T1000 (cell line): ENCODE measurements at regions not wholly inside any gene's neighbourhood (a gene's known extent, or its start where the extent isn't known, plus 50 kb on each side); places are given as distances from the start of the nearest gene placed in this dataset.

Source experiments
- DNase-seq: peaks from one replicate; lab custom pipeline; 2025; ENCODE audit warnings: mixed read lengths; lab: John Stamatoyannopoulos, UW

DNA sequence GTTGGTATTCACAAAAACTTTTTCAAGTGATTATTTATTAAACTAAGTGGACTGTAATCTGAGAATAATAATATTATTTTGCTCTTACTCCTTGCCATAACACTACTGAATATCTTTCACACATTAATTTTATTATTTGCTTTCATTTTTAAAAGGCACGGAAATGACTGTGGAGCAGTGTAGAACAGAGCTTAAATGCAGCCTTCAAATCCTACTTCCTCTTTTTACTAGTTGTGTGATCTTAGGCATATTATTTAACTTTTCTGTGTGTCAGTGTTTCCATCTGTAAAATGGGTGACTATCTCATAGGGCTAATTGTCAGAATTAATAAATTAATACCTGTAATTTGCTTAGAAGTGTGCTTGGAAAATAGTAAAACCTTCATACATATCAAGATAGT is 55.5 kb upstream of the SLC8A1 start:
- DNase-seq: no peak

DNA sequence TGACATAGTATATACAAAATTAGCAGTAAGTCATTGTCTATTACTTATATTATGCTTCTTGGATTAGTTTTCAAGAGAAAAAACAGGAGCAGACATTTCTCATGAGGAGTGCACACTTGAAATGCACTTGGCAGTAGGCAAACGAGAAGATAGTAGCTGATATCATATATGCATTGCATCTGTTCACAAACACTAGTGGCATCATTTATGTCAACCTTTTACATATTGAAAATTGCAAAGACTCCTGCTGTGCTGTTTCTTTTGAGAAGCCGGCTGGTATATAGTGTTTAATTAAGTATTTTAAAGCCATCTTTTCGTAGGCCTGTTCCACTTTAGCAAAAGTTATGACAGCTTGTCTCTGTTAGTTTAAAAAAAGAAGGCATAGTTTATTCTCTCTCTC is 58.4 kb upstream of the SLC8A1 start:
- no peak for DNase-seq

DNA sequence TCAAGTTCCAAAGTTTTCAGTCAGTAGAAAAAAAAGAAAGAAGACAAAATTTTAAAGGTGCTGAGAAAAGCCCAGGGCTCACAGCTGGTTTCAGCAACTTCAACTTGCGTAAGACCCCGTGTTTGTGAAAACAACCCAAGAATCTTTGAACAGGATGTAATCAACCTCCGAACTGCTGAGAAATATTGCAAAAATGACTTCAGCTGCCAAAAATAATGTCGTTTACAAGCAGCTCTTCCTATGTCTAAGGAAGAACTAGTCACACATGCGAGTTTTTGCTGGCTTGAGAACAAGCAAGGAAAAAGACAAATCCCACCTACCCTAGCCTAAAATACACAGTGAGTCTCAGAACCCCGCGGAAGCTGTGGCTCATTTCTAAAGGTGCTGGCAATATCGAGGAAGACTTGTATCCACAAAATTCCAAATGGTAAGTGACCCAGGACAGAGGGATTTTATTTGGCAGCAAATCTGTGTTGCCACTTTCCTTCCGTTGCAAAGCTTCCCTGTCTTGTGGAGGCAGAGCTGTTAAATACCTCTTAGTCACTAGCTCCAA is 59.8 kb upstream of the SLC8A1 start:
- DNase-seq: no peak

DNA sequence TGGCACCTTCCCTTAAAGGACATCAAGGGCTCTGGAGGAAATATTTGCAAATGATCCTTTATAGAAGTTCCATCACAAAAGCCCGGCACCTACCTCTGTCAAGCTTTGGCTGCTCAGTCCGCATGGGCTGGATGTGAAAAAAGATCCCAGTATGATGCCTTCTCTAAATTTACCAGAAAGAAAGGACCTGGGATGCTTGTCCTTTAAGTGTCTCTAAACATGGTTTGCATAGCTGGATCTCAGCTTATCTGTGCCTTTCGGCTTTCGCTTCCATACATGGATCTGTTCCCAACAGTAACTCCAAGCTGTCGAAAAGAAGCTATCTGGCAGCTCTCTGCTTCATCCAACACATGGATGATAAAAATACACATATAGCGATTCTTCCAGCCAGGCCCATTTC is 60.4 kb upstream of the SLC8A1 start:
- no peak for DNase-seq

DNA sequence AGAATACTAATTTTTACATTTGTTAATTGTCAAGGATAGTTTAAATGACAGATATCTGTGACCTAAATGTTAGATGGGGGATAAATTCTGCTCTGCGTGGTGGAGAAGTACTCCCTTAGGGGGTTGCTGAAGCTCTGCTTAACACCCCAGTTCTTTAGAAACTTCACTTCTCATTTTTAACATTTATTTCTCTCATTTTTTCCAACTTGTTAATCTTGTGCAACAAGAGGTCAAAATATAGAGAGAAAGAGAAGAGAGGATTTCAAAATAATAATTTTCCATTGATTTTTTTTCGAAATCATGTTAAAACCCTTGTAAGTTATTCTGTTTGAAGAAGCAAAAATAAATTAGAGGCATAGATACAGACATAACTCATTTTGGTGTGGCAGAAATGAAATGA is 61.3 kb upstream of the SLC8A1 start:
- no peak for DNase-seq

DNA sequence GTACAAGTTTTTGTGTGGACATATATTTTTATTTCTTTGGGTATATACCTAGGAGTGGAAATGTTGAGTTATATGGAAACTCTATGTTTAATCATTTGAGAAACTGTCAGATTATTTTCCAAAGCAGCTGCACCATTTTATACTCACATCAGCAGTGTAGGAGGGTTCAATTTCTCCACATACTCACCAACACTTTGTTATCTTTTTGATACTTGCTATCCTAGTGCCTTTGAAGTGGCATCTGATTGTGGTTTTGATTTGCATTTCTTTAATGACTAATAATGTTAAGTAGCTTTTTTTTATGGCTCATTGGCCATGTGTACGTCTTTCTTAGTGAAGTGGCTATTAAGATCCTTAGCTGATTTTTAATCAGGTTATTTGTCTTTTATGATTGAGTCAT is 64.7 kb upstream of the SLC8A1 start:
- no peak for DNase-seq

DNA sequence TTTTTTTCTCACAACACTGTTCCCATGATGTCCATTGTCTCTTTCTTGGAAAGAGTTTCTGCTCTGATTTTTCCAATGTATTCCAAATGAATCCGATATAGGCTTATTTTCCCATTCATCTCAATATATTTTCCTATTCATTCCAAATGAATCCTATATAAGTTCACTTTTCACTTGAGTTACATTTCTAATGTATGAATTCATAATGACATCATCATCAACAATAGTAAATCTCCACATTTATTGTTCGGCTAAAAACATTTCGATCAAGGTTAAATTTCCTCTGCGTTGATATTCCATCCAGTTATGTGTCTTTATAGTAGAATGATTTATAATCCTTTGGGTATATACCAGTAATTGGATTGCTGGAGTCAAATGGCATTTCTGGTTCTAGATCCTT is 76.7 kb upstream of the SLC8A1 start:
- DNase-seq: no peak

DNA sequence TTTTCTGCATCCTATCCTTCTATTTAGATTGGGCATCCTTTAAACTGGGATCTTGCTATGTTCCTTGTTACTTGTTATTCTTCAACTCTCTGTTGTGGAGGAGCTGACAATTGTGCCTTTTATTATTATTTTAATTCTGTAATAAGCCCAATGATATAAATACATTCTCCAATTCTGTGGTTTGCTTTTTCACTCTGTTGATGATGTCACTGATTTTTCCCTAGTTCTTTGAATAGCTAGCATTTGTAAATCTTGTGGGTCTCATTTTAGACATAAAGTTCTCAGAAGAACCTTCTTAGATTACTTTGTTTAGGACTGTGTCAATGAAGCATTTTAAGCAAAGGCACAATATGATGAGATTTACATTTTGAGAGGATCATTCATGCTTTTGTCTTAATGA is 79.5 kb upstream of the SLC8A1 start:
- no peak for DNase-seq

DNA sequence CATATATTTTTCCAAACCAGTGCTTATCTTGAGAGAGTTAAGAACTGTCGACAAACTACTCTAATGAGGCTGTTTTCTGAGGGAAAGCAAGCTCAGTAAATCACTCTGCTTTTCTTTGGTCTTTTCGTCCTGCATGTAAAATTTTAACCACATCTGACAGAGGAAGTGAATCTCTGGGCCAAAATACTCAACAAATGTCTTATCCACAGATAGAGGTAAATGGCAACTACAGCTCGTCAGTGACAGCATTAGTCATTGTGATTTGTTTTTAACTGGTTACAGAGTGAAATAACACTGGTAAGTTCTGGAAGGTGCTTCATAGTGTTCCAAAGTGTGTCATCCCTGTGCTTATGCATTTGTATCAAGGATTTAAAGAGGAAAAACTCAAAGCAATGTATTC is 82.6 kb upstream of the SLC8A1 start:
- no peak for DNase-seq

DNA sequence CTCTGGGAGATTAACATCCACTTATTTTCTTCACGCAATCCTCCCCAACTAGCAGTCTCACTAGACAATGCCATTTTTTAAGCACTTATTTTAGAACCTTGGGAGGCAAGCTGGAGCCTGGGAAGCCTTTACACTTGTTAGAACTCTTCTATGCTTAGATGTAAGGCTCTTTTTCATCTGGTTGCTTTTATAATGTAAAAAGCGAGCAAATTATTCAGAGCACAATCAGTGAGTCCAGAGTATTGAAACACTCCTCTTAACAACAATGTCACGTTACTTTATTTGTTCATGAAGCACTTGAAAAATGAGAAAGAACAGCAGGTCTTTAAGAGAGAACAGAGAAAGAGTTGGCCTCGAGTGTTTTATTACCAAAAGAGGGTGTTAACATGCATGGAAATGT is 84.1 kb upstream of the SLC8A1 start:
- DNase-seq: no peak

DNA sequence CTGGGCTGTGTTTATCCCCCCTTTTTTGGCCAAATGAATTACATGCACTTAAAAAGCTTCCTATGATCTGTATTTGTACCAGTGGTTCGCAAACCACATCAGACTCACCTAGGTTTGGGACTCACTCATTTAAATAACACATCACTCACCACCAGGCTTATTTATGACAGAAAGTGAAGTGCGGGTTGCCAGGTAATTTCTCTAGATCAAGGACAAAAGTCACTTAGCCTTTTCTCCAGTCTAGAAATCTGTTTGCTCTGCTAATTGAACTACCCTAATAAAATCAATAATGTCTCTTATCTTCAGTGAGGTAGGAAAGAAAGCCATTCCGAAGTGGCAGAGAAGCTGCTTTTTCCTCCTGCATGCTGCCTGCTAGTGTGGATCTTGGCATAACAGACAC is 88.1 kb upstream of the SLC8A1 start:
- DNase-seq: no peak

DNA sequence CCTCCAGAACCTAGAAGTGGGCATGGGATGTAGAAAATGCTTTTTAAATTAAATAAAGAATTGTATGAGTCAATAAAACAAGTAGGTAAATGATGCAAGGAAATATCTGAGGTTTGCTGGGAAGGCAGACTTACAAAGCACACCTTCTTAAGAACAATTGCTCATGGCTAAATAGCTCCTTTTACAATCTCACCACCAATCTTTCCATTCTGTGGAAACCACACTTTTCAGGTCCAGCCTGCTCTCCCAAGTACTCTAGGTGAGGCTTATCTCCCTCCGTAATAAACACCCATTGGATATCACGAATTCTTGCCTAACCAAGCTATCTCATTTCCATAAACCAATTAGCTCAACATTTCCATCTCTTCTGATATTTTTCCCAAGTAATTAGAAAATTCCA is 91.5 kb upstream of the SLC8A1 start:
- DNase-seq: no peak

DNA sequence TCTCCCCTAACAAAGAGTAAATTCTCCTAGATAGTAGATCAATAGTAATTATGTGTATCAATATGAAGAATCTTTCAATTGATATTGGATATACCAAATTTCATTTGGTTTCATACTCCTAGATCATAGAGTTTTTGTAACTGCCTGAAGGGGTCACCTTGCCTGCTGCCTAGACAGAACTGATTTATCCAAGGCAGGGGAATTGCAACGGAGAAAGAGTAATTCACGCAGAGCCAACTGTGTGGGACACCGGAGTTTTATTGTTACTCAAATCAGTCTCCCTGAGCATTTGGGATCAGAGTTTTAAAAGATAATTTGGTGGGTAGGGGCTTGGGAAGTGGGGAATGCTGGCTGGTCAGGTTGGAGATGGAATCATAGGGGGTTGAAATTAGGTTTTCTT is 92.2 kb upstream of the SLC8A1 start:
- DNase-seq: no peak

DNA sequence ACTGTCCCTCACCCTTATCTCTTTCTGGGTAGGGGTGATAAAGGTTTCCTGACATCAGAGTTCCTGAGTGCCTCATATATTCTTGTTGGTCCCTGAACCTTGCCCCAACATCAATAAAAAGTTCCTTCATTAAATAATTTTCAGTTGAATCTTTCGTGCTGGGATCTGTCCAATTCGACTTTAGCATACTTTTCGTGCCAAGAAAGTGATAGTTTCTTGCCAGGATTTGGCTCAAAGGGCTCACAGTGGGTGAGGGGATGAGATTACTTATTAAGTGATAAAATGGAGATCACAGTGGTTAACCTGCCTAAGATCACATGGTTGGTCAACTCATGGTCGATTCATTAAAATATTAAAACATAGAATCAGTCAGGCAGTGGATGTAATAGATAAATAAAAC is 93.8 kb upstream of the SLC8A1 start:
- no peak for DNase-seq

DNA sequence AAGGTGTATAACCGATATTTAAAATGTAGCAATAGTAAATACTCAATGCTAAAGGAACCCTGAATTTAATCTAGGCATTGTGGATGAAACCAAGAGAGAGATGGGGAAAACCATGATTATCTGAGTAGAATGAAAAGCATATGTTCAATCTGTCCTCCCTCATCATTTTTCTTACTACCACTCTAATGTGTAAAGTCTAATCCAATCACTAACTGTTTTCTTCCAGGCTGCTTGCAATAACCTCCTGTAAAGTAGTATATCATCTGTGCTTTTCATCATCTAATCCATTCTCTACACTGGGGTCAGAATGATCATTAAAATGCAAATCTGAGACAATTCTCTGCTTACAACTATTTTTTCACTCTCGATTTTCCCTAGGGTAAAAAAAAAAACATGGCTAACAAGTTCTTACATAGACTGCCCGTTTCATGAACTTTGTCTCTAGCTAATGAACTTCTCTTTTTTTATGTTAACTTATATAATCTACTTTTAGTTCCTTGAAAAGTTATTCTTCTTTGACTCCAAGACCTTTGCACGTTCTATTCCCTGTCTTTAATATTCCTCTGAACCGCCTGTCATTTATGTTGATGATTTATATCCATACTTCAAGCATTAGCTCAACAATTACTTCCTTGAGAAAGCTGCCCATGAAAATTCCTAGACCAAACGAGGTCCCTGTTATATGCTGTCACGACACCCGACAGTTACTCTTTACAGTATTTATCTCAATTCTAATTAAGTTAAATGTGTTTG is 94.7 kb upstream of the SLC8A1 start:
- DNase-seq: no peak

DNA sequence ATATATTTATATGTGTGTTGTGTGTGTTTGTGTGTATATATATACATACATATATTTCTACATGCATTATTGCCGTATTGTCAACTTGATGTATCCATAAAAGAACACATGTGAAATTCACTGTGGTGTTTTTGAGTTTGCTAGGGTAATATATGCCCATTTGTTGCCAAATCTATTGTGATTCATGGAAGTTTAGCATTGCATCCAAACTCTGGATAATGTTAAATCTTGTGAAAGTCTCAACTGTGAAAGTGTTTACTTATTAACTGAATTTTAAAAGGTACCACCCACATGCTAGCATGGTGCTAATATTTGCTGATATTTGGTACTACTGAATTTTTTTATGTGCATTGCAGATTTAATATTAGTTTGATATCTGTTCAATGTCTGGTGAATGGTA is 96.6 kb upstream of the SLC8A1 start:
- DNase-seq: no peak

DNA sequence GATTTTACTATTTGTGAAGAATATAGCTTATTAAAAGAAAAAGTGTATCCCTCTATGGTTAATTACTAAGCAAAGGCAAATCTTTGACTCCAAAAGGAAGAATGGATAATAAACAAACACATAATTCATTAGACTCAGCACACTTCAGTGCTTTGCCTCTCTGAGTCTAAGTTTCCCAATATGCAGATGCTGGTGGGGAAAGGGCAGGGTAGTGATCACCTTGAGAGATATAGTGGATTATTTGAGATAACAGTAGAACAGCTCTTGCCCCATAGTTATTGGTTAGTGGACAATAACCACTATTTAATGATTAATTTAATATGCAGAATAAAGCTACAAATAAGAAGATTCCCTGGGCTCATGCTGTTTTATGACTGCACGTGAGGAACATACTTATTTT is 98.2 kb upstream of the SLC8A1 start:
- DNase-seq: no peak

DNA sequence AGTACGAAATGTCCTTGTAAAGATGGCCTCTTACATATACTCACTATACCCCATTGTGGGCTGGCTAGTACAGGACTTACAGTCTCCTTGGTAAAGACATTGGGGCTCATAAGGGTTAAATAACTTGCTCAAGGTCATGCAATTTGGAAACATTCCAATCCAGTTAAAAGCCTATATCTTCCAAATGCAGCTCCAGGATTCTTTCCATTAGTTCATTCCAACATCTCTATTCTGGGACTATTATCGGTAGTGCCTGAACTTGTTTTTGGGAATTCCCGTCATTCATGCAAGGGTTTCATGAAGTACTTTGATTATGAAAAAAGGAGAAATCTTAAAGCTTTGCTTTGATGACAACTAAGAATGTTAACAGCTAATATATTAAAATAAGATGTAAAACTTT is 99.2 kb upstream of the SLC8A1 start:
- DNase-seq: no peak

DNA sequence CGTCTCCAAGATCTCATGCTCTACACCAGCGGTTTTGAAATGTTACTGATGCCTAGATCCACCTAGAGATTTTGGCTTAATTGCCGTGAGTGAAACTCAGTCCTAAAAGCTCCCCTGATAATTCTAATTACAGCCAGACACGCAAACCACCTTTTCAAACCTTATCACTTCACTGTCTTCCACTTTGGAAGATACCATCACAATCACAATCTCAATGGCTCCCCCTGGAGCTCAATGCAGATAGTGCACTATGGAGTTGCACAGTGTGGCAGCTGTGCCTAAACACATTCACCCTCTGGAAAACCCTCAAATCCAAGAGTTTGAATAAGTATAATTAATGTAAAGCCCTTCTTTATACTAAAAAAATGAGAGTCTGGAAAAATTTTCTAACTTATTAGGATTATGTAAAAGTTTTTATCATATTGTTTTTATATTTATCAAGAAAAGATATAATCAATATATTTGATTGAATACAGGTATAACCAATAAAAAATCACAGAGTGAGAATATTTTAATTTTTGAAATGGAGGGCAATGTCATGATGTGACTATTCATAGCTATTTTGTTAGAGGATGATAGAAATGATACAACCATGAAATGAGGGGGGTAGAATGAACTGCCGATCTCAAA is 102.9 kb upstream of the SLC8A1 start:
- peak; percentile 3 for DNase-seq

DNA sequence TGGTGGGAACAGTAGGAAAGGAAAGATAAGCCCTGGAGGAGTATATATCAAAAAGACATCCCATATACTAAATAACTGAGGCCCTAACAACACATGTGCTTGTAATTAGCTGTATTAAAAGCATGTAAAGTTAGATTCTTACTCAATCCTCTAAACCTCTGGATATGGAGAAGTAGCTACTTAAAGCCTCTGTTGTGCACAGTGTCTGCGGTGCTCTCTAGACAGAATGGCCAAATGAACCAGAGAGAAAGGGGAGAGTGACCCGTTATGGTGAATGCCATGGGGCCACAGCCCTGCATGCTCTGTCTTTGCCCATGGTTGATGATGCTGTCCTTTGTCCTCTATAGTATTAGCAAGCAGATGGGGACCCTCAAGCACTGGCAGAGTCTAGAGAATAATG is 104.4 kb upstream of the SLC8A1 start:
- no peak for DNase-seq

DNA sequence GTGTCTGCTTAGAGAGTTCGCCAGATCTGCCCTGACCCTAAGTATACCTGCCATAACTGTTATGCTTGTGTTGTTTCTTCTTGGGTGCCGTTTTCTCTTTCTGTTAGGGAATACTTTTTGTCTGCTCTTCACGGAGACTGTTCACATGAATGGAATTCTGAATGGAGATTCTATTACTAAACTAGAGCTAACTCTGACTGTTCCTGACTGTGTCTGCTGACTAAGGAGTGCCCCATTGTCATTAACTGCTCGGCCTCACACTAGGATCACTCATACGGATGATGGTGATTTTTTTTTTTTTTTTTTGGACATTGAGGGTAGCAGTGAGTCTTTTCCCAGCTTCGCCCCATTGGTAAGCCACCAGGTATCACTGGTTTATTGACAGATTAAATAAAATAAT is 104.8 kb upstream of the SLC8A1 start:
- DNase-seq: no peak

DNA sequence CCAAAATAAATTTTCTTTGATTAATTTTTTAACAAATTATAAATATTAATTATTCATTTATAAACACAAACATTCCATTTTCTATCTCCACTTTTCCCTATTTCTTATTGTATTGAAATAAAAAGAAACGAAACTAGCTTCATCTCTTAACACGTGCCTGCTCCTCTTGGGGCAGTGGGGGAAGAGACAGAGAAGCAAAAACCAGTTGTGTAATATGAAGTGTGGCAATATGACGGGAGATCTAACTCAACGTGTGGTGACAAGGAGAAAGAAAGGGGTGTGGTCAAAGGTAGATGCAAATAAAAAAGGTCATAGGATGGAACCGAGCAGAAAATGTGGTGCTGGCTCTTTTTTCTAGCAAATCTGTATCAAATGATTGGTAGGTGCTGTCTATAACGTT is 106.9 kb upstream of the SLC8A1 start:
- no peak for DNase-seq

DNA sequence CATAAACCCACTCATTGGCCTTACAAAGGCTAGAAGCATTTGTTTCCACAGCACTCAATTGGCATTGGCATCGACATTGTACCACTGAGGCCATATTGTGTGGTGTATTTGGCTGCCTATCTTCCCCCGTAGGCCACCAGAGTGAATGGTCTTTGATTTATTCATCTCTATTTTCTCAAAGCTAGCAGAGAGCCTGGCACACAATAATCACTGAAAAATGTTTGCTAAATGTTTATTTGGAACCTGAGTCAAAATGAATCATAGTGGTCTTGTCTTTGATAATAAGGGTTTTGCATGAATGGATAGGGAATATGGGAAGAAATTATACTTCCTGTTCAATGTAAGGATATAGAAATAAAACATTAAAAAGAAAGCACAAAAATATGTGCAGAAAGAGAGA is 107.3 kb upstream of the SLC8A1 start:
- DNase-seq: no peak

DNA sequence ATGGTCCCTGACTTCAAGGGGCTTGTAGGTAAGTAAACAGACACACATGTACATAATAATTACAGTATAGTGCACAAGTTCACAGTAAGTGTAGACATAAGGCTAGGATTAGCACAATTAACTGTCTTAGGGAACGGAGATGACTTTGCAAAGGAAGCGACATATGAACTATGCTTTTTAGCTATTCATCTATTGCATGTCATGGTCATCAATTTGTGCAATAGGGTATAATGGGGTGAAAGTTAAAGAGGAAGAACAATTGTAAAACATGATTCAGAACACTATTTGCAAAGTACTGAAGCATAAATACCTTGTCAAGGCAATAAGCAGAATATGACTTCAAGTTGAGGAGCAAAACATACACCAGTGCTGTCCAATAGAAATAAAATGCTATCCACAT is 112.3 kb upstream of the SLC8A1 start:
- DNase-seq: no peak
